Loucy (cell line): ENCODE measurements at regions not wholly inside any gene's neighbourhood (a gene's known extent, or its start where the extent isn't known, plus 50 kb on each side); places are given as distances from the start of the nearest gene placed in this dataset.
A peak's percentile ranks its signal among the peaks of the same experiment; 100 is the strongest.

Experiments used
- H2AFZ ChIP-seq: fragments of 200-600 bp; sonication (generic); 2 replicates; pipeline ENCODE4 v1.6.0; 2016; ENCODE audit warnings: antibody characterized with exemption, mild to moderate bottlenecking, low read length, moderate library complexity
- H3F3A ChIP-seq: fragments of 200-600 bp; 2 replicates; pipeline ENCODE4 v1.6.0; 2016; ENCODE audit warnings: antibody characterized with exemption, low read depth, mild to moderate bottlenecking
- H3K27me3 ChIP-seq: fragments of 200-600 bp; sonication (generic); 2 replicates; pipeline ENCODE4 v1.6.1; 2014; ENCODE audit warnings: low read length, mild to moderate bottlenecking; ENCODE audit not compliant: insufficient read depth, poor library complexity, severe bottlenecking
- H3K36me3 ChIP-seq: fragments of 200-600 bp; sonication (generic); 2 replicates; pipeline ENCODE4 v1.6.1; 2016; ENCODE audit warnings: low read length; ENCODE audit not compliant: insufficient read depth
- H3K4me1 ChIP-seq: fragments of 200-600 bp; sonication (generic); 2 replicates; pipeline ENCODE4 v1.5.1; 2014; ENCODE audit warnings: low read length, mild to moderate bottlenecking; ENCODE audit not compliant: insufficient read depth, poor library complexity, severe bottlenecking
- H3K4me2 ChIP-seq: fragments of 200-600 bp; sonication (generic); 2 replicates; pipeline ENCODE4 v1.6.0; 2014; ENCODE audit warnings: antibody characterized with exemption, low read length, low read depth, mild to moderate bottlenecking; ENCODE audit not compliant: poor library complexity, severe bottlenecking
- H3K4me3 ChIP-seq: fragments of 200-600 bp; sonication (generic); 2 replicates; pipeline ENCODE4 v1.5.1; 2014; ENCODE audit warnings: low read length, mild to moderate bottlenecking, mixed read lengths; ENCODE audit not compliant: poor library complexity, severe bottlenecking
- H3K79me2 ChIP-seq: fragments of 200-600 bp; sonication (generic); 2 replicates; pipeline ENCODE4 v1.6.1; 2014; ENCODE audit warnings: low read length; ENCODE audit not compliant: insufficient read depth
- H3K9ac ChIP-seq: fragments of 200-600 bp; sonication (generic); 2 replicates; pipeline ENCODE4 v1.6.0; 2014; ENCODE audit warnings: mild to moderate bottlenecking, low read depth, low read length, moderate library complexity; ENCODE audit not compliant: poor library complexity, severe bottlenecking
- H3K9me2 ChIP-seq: fragments of 200-600 bp; sonication (generic); replicated peaks from 2 replicates; pipeline ENCODE4 v1.6.1; 2016; ENCODE audit warnings: low read depth, low read length, mixed read lengths
- H3K9me3 ChIP-seq: fragments of 200-600 bp; sonication (generic); 2 replicates; pipeline ENCODE4 v1.6.1; 2014; ENCODE audit warnings: mild to moderate bottlenecking, antibody characterized with exemption, low read length, low read depth; ENCODE audit not compliant: insufficient read depth
- H4K20me1 ChIP-seq: fragments of 200-600 bp; sonication (generic); 2 replicates; pipeline ENCODE4 v1.6.0; 2014; ENCODE audit warnings: antibody characterized with exemption, low read length, mild to moderate bottlenecking; ENCODE audit not compliant: insufficient read depth, poor library complexity, severe bottlenecking
- CTCF ChIP-seq: fragments of 200-600 bp; sonication (generic); conservative IDR thresholded peaks from 2 replicates; pipeline ENCODE4 v1.5.1; 2014; ENCODE audit warnings: mild to moderate bottlenecking, antibody characterized with exemption, low read length
- EZH2phosphoT487 ChIP-seq: fragments of 200-600 bp; IDR thresholded peaks from 2 replicates; pipeline ENCODE4 v1.6.1; 2018; ENCODE audit warnings: antibody characterized with exemption, mild to moderate bottlenecking, moderate library complexity, borderline replicate concordance

- Histone ChIP-seq H3K9me3 (peaks cover 18% of the 10 kb centered on the region; the same call in 1 of the 2 replicates), H2AFZ (no peak overlapping the region), H3K27me3 (no peaks in the 10 kb centered on the region), H3K79me2 (no peaks in the 10 kb centered on the region), H3K4me2 (no peak overlapping the region), H3K9me2 (no peaks in the 10 kb centered on the region), H3K9ac (no peak overlapping the region), H3F3A (no peaks in the 10 kb centered on the region), H3K4me3 (no peak overlapping the region), H3K36me3 (no peaks in the 10 kb centered on the region), H4K20me1 (no peaks in the 10 kb centered on the region), H3K4me1 (peaks cover 8% of the 10 kb centered on the region)
- TF ChIP-seq EZH2phosphoT487 (no peak), CTCF (no peak)
Measured at GRCh38 chr6:155946860-155947259, 491.2 kb upstream of the NOX3 start.

GRCh38 chr6:155943635-155944034 lies 488.0 kb upstream of the NOX3 start:
- H3F3A ChIP-seq = no peaks in the 10 kb centered on the region
- H3K9me2 ChIP-seq = no peaks in the 10 kb centered on the region
- no peak overlapping the region for H3K9ac ChIP-seq
- peak overlapping the region; percentile 3 for H3K4me2 ChIP-seq
- H3K4me3 ChIP-seq = no peak overlapping the region
- no peaks in the 10 kb centered on the region for H3K27me3 ChIP-seq
- no peaks in the 10 kb centered on the region for H4K20me1 ChIP-seq
- H3K79me2 ChIP-seq = no peaks in the 10 kb centered on the region
- H3K36me3 ChIP-seq = no peaks in the 10 kb centered on the region
- H3K4me1 ChIP-seq = peaks cover 8% of the 10 kb centered on the region
- TF ChIP-seq CTCF (no peak), EZH2phosphoT487 (no peak)
- H3K9me3 ChIP-seq = peaks cover 18% of the 10 kb centered on the region; the same call in 1 of the 2 replicates
- H2AFZ ChIP-seq = peak overlapping the region; percentile 28; the same call in 1 of the 2 replicates

- H3K9me3 ChIP-seq = no peaks in the 10 kb centered on the region; the same call in 1 of the 2 replicates
Measured at GRCh38 chr6:155939253-155939652, 483.6 kb upstream of the NOX3 start.

More at GRCh38 chr6:155939253-155939652, 483.6 kb upstream of the NOX3 start:
- H3K79me2 ChIP-seq = no peaks in the 10 kb centered on the region
- H3K27me3 ChIP-seq = no peaks in the 10 kb centered on the region
- H3K4me1 ChIP-seq = peaks cover 8% of the 10 kb centered on the region
- H3K36me3 ChIP-seq = no peaks in the 10 kb centered on the region
- H4K20me1 ChIP-seq = no peaks in the 10 kb centered on the region
- no peak overlapping the region for H3K4me2 ChIP-seq
- no peak for TF ChIP-seq EZH2phosphoT487
- TF ChIP-seq CTCF = no peak
- H3K4me3 ChIP-seq = no peak overlapping the region
- no peak overlapping the region for H2AFZ ChIP-seq
- no peaks in the 10 kb centered on the region for H3K9me2 ChIP-seq
- H3K9ac ChIP-seq = no peak overlapping the region
- no peaks in the 10 kb centered on the region for H3F3A ChIP-seq
